Fibroblast of the aortic adventitia (primary cell): ENCODE measurements at regions not wholly inside any gene's neighbourhood (a gene's known extent, or its start where the extent isn't known, plus 50 kb on each side); places are given as distances from the start of the nearest gene placed in this dataset.
A peak's percentile ranks its signal among the peaks of the same experiment; 100 is the strongest.

Source experiments
- DNase-seq: peaks from one replicate; pipeline ENCODE4 v3.0.0-alpha.2; 2010; ENCODE audit warnings: low read depth
- H3K4me3 ChIP-seq: 2 replicates; pipeline ENCODE4 v1.5.1; 2011; ENCODE audit warnings: low read depth, mild to moderate bottlenecking, control low read depth, low read length, moderate library complexity
- CTCF ChIP-seq: IDR thresholded peaks from 2 replicates; pipeline ENCODE4 v1.5.1; 2011; ENCODE audit warnings: mild to moderate bottlenecking, low read length, control low read depth, inconsistent platforms; ENCODE audit not compliant: insufficient read depth

GRCh38 chr22:27196606-27197005 is 539.2 kb downstream of the MIAT start:
- H3K4me3 ChIP-seq, result no peak overlapping the region
- no peak for TF ChIP-seq CTCF
- DNase-seq, result no peak

- no peak for DNase-seq
- no peak overlapping the region for H3K4me3 ChIP-seq
- no peak for TF ChIP-seq CTCF
These were observed 539.7 kb downstream of the MIAT start for GRCh38 chr22:27197052-27197451.

GRCh38 chr22:27197618-27198017 is 540.2 kb downstream of the MIAT start:
- DNase-seq, result no peak
- no peak for TF ChIP-seq CTCF
- H3K4me3 ChIP-seq, result no peak overlapping the region

GRCh38 chr22:27198518-27199035 is 541.2 kb downstream of the MIAT start:
- DNase-seq, result no peak
- TF ChIP-seq CTCF, result no peak
- H3K4me3 ChIP-seq, result no peak overlapping the region

GRCh38 chr22:27199354-27199753 is 542.0 kb downstream of the MIAT start:
- no peak for DNase-seq
- H3K4me3 ChIP-seq, result no peak overlapping the region
- no peak for TF ChIP-seq CTCF

- no peak for DNase-seq
- no peak for TF ChIP-seq CTCF
- H3K4me3 ChIP-seq, result no peak overlapping the region
These were observed 543.9 kb downstream of the MIAT start for GRCh38 chr22:27201276-27201675.

GRCh38 chr22:27201741-27202140 is 544.4 kb downstream of the MIAT start:
- DNase-seq, result peak; percentile 49
- TF ChIP-seq CTCF, result no peak
- no peak overlapping the region for H3K4me3 ChIP-seq
